Smooth muscle cell (in vitro differentiated cells): ENCODE measurements at regions not wholly inside any gene's neighbourhood (a gene's known extent, or its start where the extent isn't known, plus 50 kb on each side); places are given as distances from the start of the nearest gene placed in this dataset.

ENCODE experiments used
- DNase-seq: peaks from one replicate; lab custom pipeline; 2025; ENCODE audit not compliant: unreplicated experiment; lab: John Stamatoyannopoulos, UW
- H2AFZ ChIP-seq: fragments of 200-600 bp; sonication (generic); 2 replicates; pipeline ENCODE4 v1.6.0; 2016; ENCODE audit warnings: antibody characterized with exemption, low read depth, mild to moderate bottlenecking
- H3F3A ChIP-seq: fragments of 200-600 bp; sonication (generic); 2 replicates; pipeline ENCODE4 v1.6.0; 2017; ENCODE audit warnings: antibody characterized with exemption, low read depth
- H3K27ac ChIP-seq: fragments of 200-600 bp; sonication (generic); 2 replicates; pipeline ENCODE4 v1.5.1; 2016; ENCODE audit warnings: low read depth, mild to moderate bottlenecking
- H3K27me3 ChIP-seq: fragments of 200-600 bp; sonication (generic); 2 replicates; pipeline ENCODE4 v1.6.1; 2016; ENCODE audit warnings: low read depth, mild to moderate bottlenecking
- H3K36me3 ChIP-seq: fragments of 200-600 bp; sonication (generic); 2 replicates; pipeline ENCODE4 v1.5.1; 2016; ENCODE audit warnings: low read depth
- H3K4me1 ChIP-seq: fragments of 200-600 bp; sonication (generic); 2 replicates; pipeline ENCODE4 v1.5.1; 2016; ENCODE audit warnings: low read depth
- H3K4me2 ChIP-seq: fragments of 200-600 bp; sonication (generic); 2 replicates; pipeline ENCODE4 v1.6.0; 2016; ENCODE audit warnings: mild to moderate bottlenecking
- H3K4me3 ChIP-seq: fragments of 200-600 bp; sonication (generic); 2 replicates; pipeline ENCODE4 v1.5.1; 2016; ENCODE audit warnings: mild to moderate bottlenecking
- H3K79me2 ChIP-seq: fragments of 200-600 bp; sonication (generic); 2 replicates; pipeline ENCODE4 v1.6.0; 2016; ENCODE audit warnings: low read depth, mild to moderate bottlenecking
- H3K9ac ChIP-seq: fragments of 200-600 bp; sonication (generic); 2 replicates; pipeline ENCODE4 v1.6.0; 2016; ENCODE audit warnings: low read depth
- H3K9me3 ChIP-seq: fragments of 200-600 bp; sonication (generic); replicated peaks from 2 replicates; pipeline ENCODE4 v1.5.1; 2016; ENCODE audit warnings: low read depth
- H4K20me1 ChIP-seq: fragments of 200-600 bp; sonication (generic); 2 replicates; pipeline ENCODE4 v1.6.0; 2016; ENCODE audit warnings: low read depth
- CTCF ChIP-seq: fragments of 200-600 bp; sonication (generic); IDR thresholded peaks from 2 replicates; pipeline ENCODE4 v1.5.1; 2017; ENCODE audit warnings: borderline replicate concordance, mild to moderate bottlenecking, antibody characterized with exemption; ENCODE audit not compliant: insufficient read depth, poor library complexity, severe bottlenecking
- WGBS: methylation state at CpG from one replicate; pipeline ENCODE4 v1.1.7; 2016; ENCODE audit warnings: low lambda C conversion rate; 5-methylcytosine and 5-hydroxymethylcytosine counted together

GRCh38 chr15:97009031-97009431 lies 678.5 kb downstream of the NR2F2 start:
- Histone ChIP-seq H3K9me3 (no peaks in the 10 kb centered on the region), H3K9ac (no peak overlapping the region), H3K4me1 (no peaks in the 10 kb centered on the region), H4K20me1 (no peaks in the 10 kb centered on the region), H3K4me3 (no peak overlapping the region), H2AFZ (no peak overlapping the region), H3F3A (no peaks in the 10 kb centered on the region), H3K79me2 (no peaks in the 10 kb centered on the region), H3K36me3 (no peaks in the 10 kb centered on the region), H3K27ac (no peak overlapping the region), H3K27me3 (no peaks in the 10 kb centered on the region), H3K4me2 (no peak overlapping the region)
- TF ChIP-seq CTCF: no peak
- 76% methylated on average over 6 of the region's 6 CpGs for WGBS
- no peak for DNase-seq

- Histone ChIP-seq H4K20me1 (no peaks in the 10 kb centered on the region), H3K4me3 (no peak overlapping the region), H2AFZ (no peak overlapping the region), H3K4me2 (no peak overlapping the region), H3K9me3 (no peaks in the 10 kb centered on the region), H3F3A (no peaks in the 10 kb centered on the region), H3K9ac (no peak overlapping the region), H3K4me1 (no peaks in the 10 kb centered on the region), H3K79me2 (no peaks in the 10 kb centered on the region), H3K27me3 (no peaks in the 10 kb centered on the region), H3K27ac (no peak overlapping the region), H3K36me3 (no peaks in the 10 kb centered on the region)
- no peak for DNase-seq
- WGBS: 63% methylated on average over 6 of the region's 6 CpGs
- TF ChIP-seq CTCF: no peak
Observed at GRCh38 chr15:97012986-97013385, 682.5 kb downstream of the NR2F2 start.

DNA sequence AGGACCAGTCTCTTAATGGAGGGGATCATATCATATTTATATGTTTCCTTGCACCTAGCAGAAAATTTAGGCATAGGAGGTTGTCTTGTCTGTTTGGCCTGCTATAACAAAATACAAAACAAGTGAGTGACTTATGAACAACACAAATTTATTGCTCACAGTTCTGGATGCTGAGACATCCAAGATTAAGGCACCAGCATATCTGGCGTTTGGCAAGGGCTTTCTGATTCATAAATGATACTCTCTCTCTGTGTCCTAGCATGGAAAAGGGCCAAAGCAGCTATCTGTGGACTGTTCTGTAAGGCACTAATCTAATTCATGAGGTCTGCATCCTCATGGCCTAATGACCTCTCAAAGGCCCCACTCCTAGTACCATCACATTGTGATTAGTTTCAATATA lies 683.0 kb downstream of the NR2F2 start:
- Histone ChIP-seq H3K9ac (no peak overlapping the region), H3K4me1 (no peaks in the 10 kb centered on the region), H3K79me2 (no peaks in the 10 kb centered on the region), H3F3A (no peaks in the 10 kb centered on the region), H3K27ac (no peak overlapping the region), H3K4me2 (no peak overlapping the region), H2AFZ (no peak overlapping the region), H4K20me1 (no peaks in the 10 kb centered on the region), H3K36me3 (no peaks in the 10 kb centered on the region), H3K9me3 (no peaks in the 10 kb centered on the region), H3K4me3 (no peak overlapping the region), H3K27me3 (no peaks in the 10 kb centered on the region)
- WGBS: 75% methylated on average over 1 of the region's 1 CpG
- no peak for TF ChIP-seq CTCF
- DNase-seq: no peak

DNA sequence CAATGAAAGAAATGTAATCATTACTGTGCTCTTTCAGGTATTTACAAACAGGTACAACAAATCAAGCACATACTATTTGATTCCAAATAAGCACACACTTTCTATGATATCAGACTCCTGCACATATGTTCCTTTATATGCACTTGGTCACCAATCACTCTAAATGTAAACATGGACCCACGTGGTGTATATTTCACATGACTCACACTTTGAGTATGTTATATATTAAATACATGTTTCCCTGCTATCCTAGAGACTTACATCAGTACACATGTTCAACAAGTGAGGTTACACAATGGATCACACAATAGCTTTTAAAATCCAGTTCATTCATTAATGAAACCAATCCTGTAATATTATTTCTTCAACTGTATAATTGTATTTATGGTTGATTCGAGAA lies 683.5 kb downstream of the NR2F2 start:
- TF ChIP-seq CTCF: no peak
- Histone ChIP-seq H3F3A (no peaks in the 10 kb centered on the region), H3K27ac (no peak overlapping the region), H3K4me3 (no peak overlapping the region), H3K79me2 (no peaks in the 10 kb centered on the region), H3K9ac (no peak overlapping the region), H2AFZ (no peak overlapping the region), H3K27me3 (no peaks in the 10 kb centered on the region), H3K9me3 (no peaks in the 10 kb centered on the region), H3K36me3 (no peaks in the 10 kb centered on the region), H3K4me2 (no peak overlapping the region), H3K4me1 (no peaks in the 10 kb centered on the region), H4K20me1 (no peaks in the 10 kb centered on the region)
- no peak for DNase-seq
- WGBS: 59% methylated on average over 2 of the region's 2 CpGs
